ENCODE measurements at regions not wholly inside any gene's neighbourhood (a gene's known extent, or its start where the extent isn't known, plus 50 kb on each side); places are given as distances from the start of the nearest gene placed in this dataset.

GRCh38 chr2:183604065-183604464 is 479.8 kb downstream of the NUP35 start:
- no peak overlapping the region for H3K4me3 Mint-ChIP-seq
- no peak overlapping the region for H3K27ac Mint-ChIP-seq
- TF ChIP-seq, protein P1, sequence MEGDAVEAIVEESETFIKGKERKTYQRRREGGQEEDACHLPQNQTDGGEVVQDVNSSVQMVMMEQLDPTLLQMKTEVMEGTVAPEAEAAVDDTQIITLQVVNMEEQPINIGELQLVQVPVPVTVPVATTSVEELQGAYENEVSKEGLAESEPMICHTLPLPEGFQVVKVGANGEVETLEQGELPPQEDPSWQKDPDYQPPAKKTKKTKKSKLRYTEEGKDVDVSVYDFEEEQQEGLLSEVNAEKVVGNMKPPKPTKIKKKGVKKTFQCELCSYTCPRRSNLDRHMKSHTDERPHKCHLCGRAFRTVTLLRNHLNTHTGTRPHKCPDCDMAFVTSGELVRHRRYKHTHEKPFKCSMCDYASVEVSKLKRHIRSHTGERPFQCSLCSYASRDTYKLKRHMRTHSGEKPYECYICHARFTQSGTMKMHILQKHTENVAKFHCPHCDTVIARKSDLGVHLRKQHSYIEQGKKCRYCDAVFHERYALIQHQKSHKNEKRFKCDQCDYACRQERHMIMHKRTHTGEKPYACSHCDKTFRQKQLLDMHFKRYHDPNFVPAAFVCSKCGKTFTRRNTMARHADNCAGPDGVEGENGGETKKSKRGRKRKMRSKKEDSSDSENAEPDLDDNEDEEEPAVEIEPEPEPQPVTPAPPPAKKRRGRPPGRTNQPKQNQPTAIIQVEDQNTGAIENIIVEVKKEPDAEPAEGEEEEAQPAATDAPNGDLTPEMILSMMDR (IDR thresholded peaks at IDR 0.05; ENCODE audit: unreplicated experiment in 3 of 3), result no peak
- H3K9me3 Mint-ChIP-seq, result no peaks in the 10 kb centered on the region
- no peaks in the 10 kb centered on the region for H3K4me1 Mint-ChIP-seq
- H3K27me3 Mint-ChIP-seq (ENCODE audit: low read depth), result no peaks in the 10 kb centered on the region
- no peaks in the 10 kb centered on the region for H3K36me3 Mint-ChIP-seq (ENCODE audit: low read depth)

- Mint-ChIP-seq H3K9me3 (no peaks in the 10 kb centered on the region), H3K4me3 (no peak overlapping the region), H3K4me1 (no peaks in the 10 kb centered on the region), H3K27ac (no peak overlapping the region), H3K27me3 (ENCODE audit: low read depth) (no peaks in the 10 kb centered on the region), H3K36me3 (ENCODE audit: low read depth) (no peaks in the 10 kb centered on the region)
- TF ChIP-seq, protein P1 (IDR thresholded peaks at IDR 0.05; ENCODE audit: unreplicated experiment in 3 of 3), result no peak
Measured at GRCh38 chr2:183605440-183605839, 481.2 kb downstream of the NUP35 start.

GRCh38 chr2:183606022-183606717 is 481.9 kb downstream of the NUP35 start:
- H3K27me3 Mint-ChIP-seq (ENCODE audit: low read depth), result no peaks in the 10 kb centered on the region

DNA sequence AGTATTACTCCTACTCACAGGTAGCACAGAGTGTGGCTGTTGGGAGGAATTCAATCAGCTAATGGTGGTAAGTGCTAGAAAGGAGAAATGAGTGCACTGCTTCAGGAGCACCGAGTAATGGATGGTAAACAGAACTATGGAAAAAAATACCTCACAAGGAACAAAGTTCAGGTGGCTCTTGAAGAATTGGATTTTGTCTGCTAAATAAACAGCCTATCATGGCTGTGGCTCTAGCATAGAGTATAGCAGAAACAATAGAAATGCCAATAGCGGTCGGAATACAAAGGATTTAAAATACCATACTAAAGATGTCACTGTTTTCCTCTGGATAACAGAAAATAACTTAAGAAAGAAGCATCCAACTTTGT is 482.5 kb downstream of the NUP35 start:
- Mint-ChIP-seq H3K27ac (no peak overlapping the region), H3K4me1 (no peaks in the 10 kb centered on the region), H3K36me3 (ENCODE audit: low read depth) (no peaks in the 10 kb centered on the region), H3K4me3 (no peak overlapping the region), H3K27me3 (ENCODE audit: low read depth) (no peaks in the 10 kb centered on the region), H3K9me3 (no peaks in the 10 kb centered on the region)
- TF ChIP-seq, protein P1 (IDR thresholded peaks at IDR 0.05; ENCODE audit: unreplicated experiment in 3 of 3), result no peak

More at GRCh38 chr2:183606022-183606717, 481.9 kb downstream of the NUP35 start:
- Mint-ChIP-seq H3K27ac (no peak overlapping the region), H3K9me3 (no peaks in the 10 kb centered on the region), H3K36me3 (ENCODE audit: low read depth) (no peaks in the 10 kb centered on the region), H3K4me3 (no peak overlapping the region), H3K4me1 (no peaks in the 10 kb centered on the region)
- TF ChIP-seq, protein P1 (IDR thresholded peaks at IDR 0.05; ENCODE audit: unreplicated experiment in 3 of 3), result no peak

DNA sequence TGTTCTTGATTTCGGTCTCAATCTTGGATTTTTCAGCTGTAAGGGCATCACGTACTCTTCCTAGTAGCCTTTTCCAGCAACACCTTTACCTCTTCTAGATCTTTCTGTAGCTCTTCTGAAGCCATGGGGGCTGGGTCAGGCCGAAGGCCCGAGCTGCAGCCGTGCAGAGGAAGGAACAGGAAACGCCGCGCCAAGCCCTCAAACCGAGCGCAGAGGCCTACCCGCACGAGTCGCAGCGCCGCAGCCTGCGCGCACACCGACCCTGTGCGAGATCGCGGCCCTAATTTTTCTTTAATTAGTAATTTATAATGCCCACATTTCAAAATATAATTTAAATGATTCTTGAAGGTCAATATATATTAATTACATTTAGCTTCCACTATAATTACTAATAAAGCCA is 483.8 kb downstream of the NUP35 start:
- H3K4me1 Mint-ChIP-seq, result no peaks in the 10 kb centered on the region
- no peaks in the 10 kb centered on the region for H3K27me3 Mint-ChIP-seq (ENCODE audit: low read depth)
- no peaks in the 10 kb centered on the region for H3K9me3 Mint-ChIP-seq
- TF ChIP-seq, protein P1 (IDR thresholded peaks at IDR 0.05; ENCODE audit: unreplicated experiment in 3 of 3), result no peak
- H3K36me3 Mint-ChIP-seq (ENCODE audit: low read depth), result no peaks in the 10 kb centered on the region
- no peak overlapping the region for H3K27ac Mint-ChIP-seq
- no peak overlapping the region for H3K4me3 Mint-ChIP-seq

GRCh38 chr2:183608747-183609146 is 484.5 kb downstream of the NUP35 start:
- TF ChIP-seq, protein P1 (IDR thresholded peaks at IDR 0.05; ENCODE audit: unreplicated experiment in 3 of 3), result no peak
- Mint-ChIP-seq H3K4me3 (no peak overlapping the region), H3K27me3 (ENCODE audit: low read depth) (no peaks in the 10 kb centered on the region), H3K9me3 (no peaks in the 10 kb centered on the region), H3K4me1 (no peaks in the 10 kb centered on the region), H3K36me3 (ENCODE audit: low read depth) (no peaks in the 10 kb centered on the region), H3K27ac (no peak overlapping the region)

Data from nephron (organoid).